Prostate gland (tissue), 2 donors: ENCODE measurements at regions not wholly inside any gene's neighbourhood (a gene's known extent, or its start where the extent isn't known, plus 50 kb on each side); places are given as distances from the start of the nearest gene placed in this dataset.

ENCODE experiments used
- POLR2AphosphoS5 ChIP-seq: sonication (generic); formaldehyde crosslinking; IDR thresholded peaks from one replicate; pipeline ENCODE4 v1.6.1; 2017; ENCODE audit warnings: antibody characterized with exemption
- TF ChIP-seq, protein P1 (sequence below), 4 experiments: fragments of 200-600 bp in 2 of 4; fragments of 450-650 bp in 2 of 4; sonication (generic) in 2 of 4; IDR thresholded peaks; 1 replicate in 3 of 4; 2 replicates in 1 of 4; pipeline ENCODE4 v1.5.1; 2016 to 2019; ENCODE audit warnings: antibody characterized with exemption in 4 of 4, mild to moderate bottlenecking in 2 of 4, moderate library complexity in 2 of 4

DNA sequence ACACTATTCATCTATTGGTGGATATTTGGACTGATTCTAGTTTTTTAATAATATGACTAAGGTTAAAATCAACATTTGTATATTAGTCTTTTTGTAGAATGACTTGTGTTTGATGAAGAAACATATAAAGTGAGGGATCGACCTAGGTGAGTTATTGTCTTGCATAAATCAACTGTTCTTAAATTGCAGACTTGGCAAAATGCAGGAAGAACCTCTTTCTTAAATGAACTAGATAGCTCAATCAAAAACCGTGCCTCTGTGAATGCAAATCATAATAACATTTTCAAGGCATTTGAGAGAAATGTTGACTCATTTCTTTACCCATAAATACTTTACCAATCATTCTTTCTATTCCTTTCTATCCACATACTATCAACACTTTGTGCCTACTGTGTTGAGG is 101.5 kb upstream of the ANK3 start:
- TF ChIP-seq, protein P1, sequence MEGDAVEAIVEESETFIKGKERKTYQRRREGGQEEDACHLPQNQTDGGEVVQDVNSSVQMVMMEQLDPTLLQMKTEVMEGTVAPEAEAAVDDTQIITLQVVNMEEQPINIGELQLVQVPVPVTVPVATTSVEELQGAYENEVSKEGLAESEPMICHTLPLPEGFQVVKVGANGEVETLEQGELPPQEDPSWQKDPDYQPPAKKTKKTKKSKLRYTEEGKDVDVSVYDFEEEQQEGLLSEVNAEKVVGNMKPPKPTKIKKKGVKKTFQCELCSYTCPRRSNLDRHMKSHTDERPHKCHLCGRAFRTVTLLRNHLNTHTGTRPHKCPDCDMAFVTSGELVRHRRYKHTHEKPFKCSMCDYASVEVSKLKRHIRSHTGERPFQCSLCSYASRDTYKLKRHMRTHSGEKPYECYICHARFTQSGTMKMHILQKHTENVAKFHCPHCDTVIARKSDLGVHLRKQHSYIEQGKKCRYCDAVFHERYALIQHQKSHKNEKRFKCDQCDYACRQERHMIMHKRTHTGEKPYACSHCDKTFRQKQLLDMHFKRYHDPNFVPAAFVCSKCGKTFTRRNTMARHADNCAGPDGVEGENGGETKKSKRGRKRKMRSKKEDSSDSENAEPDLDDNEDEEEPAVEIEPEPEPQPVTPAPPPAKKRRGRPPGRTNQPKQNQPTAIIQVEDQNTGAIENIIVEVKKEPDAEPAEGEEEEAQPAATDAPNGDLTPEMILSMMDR (IDR thresholded peaks at IDR 0.05) = no peak
- TF ChIP-seq POLR2AphosphoS5 = no peak
